IPS-15b (cell line): ENCODE measurements at regions not wholly inside any gene's neighbourhood (a gene's known extent, or its start where the extent isn't known, plus 50 kb on each side); places are given as distances from the start of the nearest gene placed in this dataset.

Source experiments
- H3K27me3 ChIP-seq: one replicate; pipeline ENCODE4 v1.6.1; 2013; ENCODE audit warnings: low read length; ENCODE audit not compliant: control insufficient read depth, insufficient read depth
- H3K36me3 ChIP-seq: one replicate; pipeline ENCODE4 v1.6.1; 2013; ENCODE audit warnings: low read length; ENCODE audit not compliant: control insufficient read depth, insufficient read depth
- H3K4me1 ChIP-seq: one replicate; pipeline ENCODE4 v1.6.1; 2013; ENCODE audit warnings: mild to moderate bottlenecking, low read length; ENCODE audit not compliant: control insufficient read depth, insufficient read depth
- H3K4me3 ChIP-seq: one replicate; pipeline ENCODE4 v1.5.1; 2013; ENCODE audit warnings: low read depth, low read length
- H3K9ac ChIP-seq: one replicate; pipeline ENCODE4 v1.6.1; 2013; ENCODE audit warnings: low read depth, mild to moderate bottlenecking, low read length
- H3K9me3 ChIP-seq: one replicate; pipeline ENCODE4 v1.6.1; 2013; ENCODE audit warnings: mild to moderate bottlenecking, low read length; ENCODE audit not compliant: control insufficient read depth, insufficient read depth

- peak overlapping the region; percentile 21 for H3K4me3 ChIP-seq
- peak overlapping the region; percentile 6 for H3K9ac ChIP-seq
- H3K9me3 ChIP-seq, result no peaks in the 10 kb centered on the region
- H3K36me3 ChIP-seq, result no peaks in the 10 kb centered on the region
- H3K27me3 ChIP-seq, result no peaks in the 10 kb centered on the region
- H3K4me1 ChIP-seq, result peaks cover 33% of the 10 kb centered on the region
Observed at GRCh38 chr1:39103328-39104157, 77.4 kb downstream of the NDUFS5 start.

- Histone ChIP-seq H3K9me3 (no peaks in the 10 kb centered on the region), H3K4me1 (peaks cover 36% of the 10 kb centered on the region), H3K9ac (peak overlapping the region; percentile 47), H3K4me3 (peak overlapping the region; percentile 49), H3K36me3 (no peaks in the 10 kb centered on the region), H3K27me3 (no peaks in the 10 kb centered on the region)
Observed at GRCh38 chr1:39104158-39105060, 78.3 kb downstream of the NDUFS5 start.

- no peaks in the 10 kb centered on the region for H3K36me3 ChIP-seq
- H3K9ac ChIP-seq, result peak overlapping the region; percentile 84
- H3K4me1 ChIP-seq, result peaks cover 36% of the 10 kb centered on the region
- H3K4me3 ChIP-seq, result peak overlapping the region; percentile 77
- H3K27me3 ChIP-seq, result no peaks in the 10 kb centered on the region
- no peaks in the 10 kb centered on the region for H3K9me3 ChIP-seq
Observed at GRCh38 chr1:39105061-39105840, 79.1 kb downstream of the NDUFS5 start.

- H3K9me3 ChIP-seq, result no peaks in the 10 kb centered on the region
- peak overlapping the region; percentile 77 for H3K4me3 ChIP-seq
- H3K9ac ChIP-seq, result peak overlapping the region; percentile 84
- H3K36me3 ChIP-seq, result no peaks in the 10 kb centered on the region
- H3K4me1 ChIP-seq, result peaks cover 39% of the 10 kb centered on the region
- no peaks in the 10 kb centered on the region for H3K27me3 ChIP-seq
Observed at GRCh38 chr1:39105841-39106765, 80.0 kb downstream of the NDUFS5 start.

- H3K9me3 ChIP-seq, result no peaks in the 10 kb centered on the region
- H3K27me3 ChIP-seq, result no peaks in the 10 kb centered on the region
- H3K36me3 ChIP-seq, result no peaks in the 10 kb centered on the region
- peaks cover 39% of the 10 kb centered on the region for H3K4me1 ChIP-seq
- H3K4me3 ChIP-seq, result peak overlapping the region; percentile 77
- H3K9ac ChIP-seq, result peak overlapping the region; percentile 84
Observed at GRCh38 chr1:39106801-39107327, 80.7 kb downstream of the NDUFS5 start.

GRCh38 chr1:39107341-39108290 is 81.5 kb downstream of the NDUFS5 start:
- Histone ChIP-seq H3K36me3 (no peaks in the 10 kb centered on the region), H3K9ac (peak overlapping the region; percentile 84), H3K4me1 (peaks cover 39% of the 10 kb centered on the region), H3K27me3 (no peaks in the 10 kb centered on the region), H3K9me3 (no peaks in the 10 kb centered on the region), H3K4me3 (peak overlapping the region; percentile 77)

GRCh38 chr1:39109644-39110043 is 83.5 kb downstream of the NDUFS5 start:
- Histone ChIP-seq H3K4me1 (peaks cover 23% of the 10 kb centered on the region), H3K36me3 (peaks cover 3% of the 10 kb centered on the region), H3K9ac (no peak overlapping the region), H3K4me3 (no peak overlapping the region), H3K27me3 (no peaks in the 10 kb centered on the region), H3K9me3 (no peaks in the 10 kb centered on the region)

GRCh38 chr1:39110325-39110851 is 84.2 kb downstream of the NDUFS5 start:
- Histone ChIP-seq H3K9ac (no peak overlapping the region), H3K4me3 (no peak overlapping the region), H3K9me3 (no peaks in the 10 kb centered on the region), H3K4me1 (peaks cover 25% of the 10 kb centered on the region), H3K36me3 (peaks cover 3% of the 10 kb centered on the region), H3K27me3 (no peaks in the 10 kb centered on the region)

- Histone ChIP-seq H3K9me3 (no peaks in the 10 kb centered on the region), H3K9ac (no peak overlapping the region), H3K36me3 (peaks cover 3% of the 10 kb centered on the region), H3K4me3 (no peak overlapping the region), H3K27me3 (no peaks in the 10 kb centered on the region), H3K4me1 (peaks cover 25% of the 10 kb centered on the region)
Observed at GRCh38 chr1:39110882-39111281, 84.7 kb downstream of the NDUFS5 start.
